Immature natural killer cell (primary cell): ENCODE measurements at regions not wholly inside any gene's neighbourhood (a gene's known extent, or its start where the extent isn't known, plus 50 kb on each side); places are given as distances from the start of the nearest gene placed in this dataset.

Experiments
- DNase-seq, 3 donors: peaks; one replicate each; pipeline ENCODE4 v3.0.0; 2022; ENCODE audit warnings: mixed read lengths in 1 of 3
- H3K27ac Mint-ChIP-seq, 6 donors: one replicate each; pipeline ENCODE4 v1.8.0; 2020; ENCODE audit warnings: mixed read lengths in 6 of 6, mild to moderate bottlenecking in 5 of 6, inconsistent platforms in 4 of 6, moderate library complexity in 3 of 6
- H3K27me3 Mint-ChIP-seq, 3 donors: one replicate each; pipeline ENCODE4 v1.8.0; 2020 to 2021; ENCODE audit warnings: low read depth in 3 of 3, mild to moderate bottlenecking in 3 of 3, mixed read lengths in 3 of 3, moderate library complexity in 3 of 3, inconsistent platforms in 1 of 3
- H3K36me3 Mint-ChIP-seq, 3 donors: one replicate each; pipeline ENCODE4 v1.8.0; 2020; ENCODE audit warnings: mixed read lengths in 3 of 3, inconsistent platforms in 2 of 3, mild to moderate bottlenecking in 2 of 3
- H3K4me1 Mint-ChIP-seq, 2 donors: one replicate each; pipeline ENCODE4 v1.8.0; 2020; ENCODE audit warnings: inconsistent platforms in 2 of 2, mild to moderate bottlenecking in 2 of 2, mixed read lengths in 2 of 2, moderate library complexity in 1 of 2
- H3K4me3 Mint-ChIP-seq, 5 donors: one replicate each; pipeline ENCODE4 v1.8.0; 2020; ENCODE audit warnings: mild to moderate bottlenecking in 5 of 5, mixed read lengths in 5 of 5, inconsistent platforms in 3 of 5, moderate library complexity in 3 of 5
- H3K9me3 Mint-ChIP-seq, 6 donors: one replicate each; pipeline ENCODE4 v1.8.0; 2020; ENCODE audit warnings: mild to moderate bottlenecking in 6 of 6, mixed read lengths in 6 of 6, inconsistent platforms in 4 of 6, moderate library complexity in 3 of 6

DNA sequence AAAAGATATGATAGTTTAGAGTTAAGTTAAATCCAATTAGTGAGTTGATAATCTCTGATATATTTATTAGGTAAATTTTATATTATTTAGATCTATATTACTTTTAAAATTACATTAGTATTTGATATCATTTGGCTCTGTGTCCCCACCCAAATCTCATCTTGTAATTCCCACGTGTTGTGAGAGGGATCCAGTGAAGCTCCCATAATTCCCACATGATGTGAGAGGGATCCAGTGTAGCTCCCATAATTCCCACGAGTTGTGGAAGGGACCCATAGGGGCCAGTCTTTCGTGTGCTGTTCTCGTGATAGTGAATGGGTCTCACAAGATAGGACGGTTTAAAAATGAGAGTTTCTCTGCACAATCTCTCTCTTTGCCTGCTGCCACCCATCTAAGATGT lies 1183.6 kb downstream of the NSUN3 start:
- no peak overlapping the region for H3K27ac Mint-ChIP-seq
- DNase-seq: no peak
- H3K4me1 Mint-ChIP-seq: no peaks in the 10 kb centered on the region
- no peaks in the 10 kb centered on the region for H3K27me3 Mint-ChIP-seq
- peaks cover 10 to 29% (median 14%) of the 10 kb centered on the region in 6 donors for H3K9me3 Mint-ChIP-seq
- H3K4me3 Mint-ChIP-seq: no peak overlapping the region
- H3K36me3 Mint-ChIP-seq: no peaks in the 10 kb centered on the region

DNA sequence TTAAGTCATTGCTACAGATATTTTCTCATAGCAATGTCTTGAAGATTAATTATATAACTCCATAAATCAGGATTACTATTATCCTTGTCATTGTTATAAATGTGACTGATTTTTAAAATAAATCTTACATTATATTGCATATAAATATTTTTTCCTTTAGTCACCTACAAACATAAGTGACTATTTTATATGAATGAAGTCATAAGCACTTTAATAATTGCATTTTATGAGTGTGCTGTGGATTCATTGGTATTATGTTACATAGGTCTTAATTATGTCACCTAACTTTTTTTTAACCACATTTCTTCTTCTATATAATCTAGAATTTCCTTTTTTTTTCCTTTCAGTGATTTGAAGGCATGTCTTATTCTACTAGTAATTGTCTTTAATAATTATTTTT lies 1191.2 kb downstream of the NSUN3 start:
- no peak overlapping the region for H3K4me3 Mint-ChIP-seq
- no peak for DNase-seq
- no peaks in the 10 kb centered on the region for H3K4me1 Mint-ChIP-seq
- H3K27ac Mint-ChIP-seq: no peak overlapping the region
- peaks cover 18 to 50% (median 38%) of the 10 kb centered on the region in 6 donors for H3K9me3 Mint-ChIP-seq
- peaks cover 0 to 4% (median 0%) of the 10 kb centered on the region in 3 donors for H3K36me3 Mint-ChIP-seq
- H3K27me3 Mint-ChIP-seq: no peaks in the 10 kb centered on the region

DNA sequence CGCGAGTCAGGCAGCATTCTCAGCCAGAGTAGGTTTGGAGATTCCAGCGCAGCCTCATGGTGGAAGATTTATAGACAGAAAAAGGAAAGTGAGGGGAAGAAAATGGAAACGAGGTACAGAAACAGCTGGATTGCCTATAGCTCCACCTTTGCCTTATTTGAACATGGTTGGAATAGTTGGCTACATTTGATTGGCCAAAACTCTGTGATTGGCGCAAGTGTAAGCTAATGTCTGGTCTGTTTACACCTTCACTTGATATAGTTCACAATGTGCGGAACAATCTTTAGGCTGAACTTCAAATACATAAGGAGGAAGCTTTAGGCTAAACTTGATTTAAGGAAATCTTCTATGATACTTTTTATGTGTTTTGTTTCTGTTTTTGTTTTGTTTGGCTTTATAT lies 1191.9 kb downstream of the NSUN3 start:
- Mint-ChIP-seq H3K36me3 (peaks cover 0 to 4% (median 0%) of the 10 kb centered on the region in 3 donors), H3K4me3 (no peak overlapping the region), H3K4me1 (no peaks in the 10 kb centered on the region), H3K27ac (no peak overlapping the region), H3K27me3 (no peaks in the 10 kb centered on the region), H3K9me3 (peaks cover 19 to 55% (median 40%) of the 10 kb centered on the region in 6 donors)
- no peak for DNase-seq

DNA sequence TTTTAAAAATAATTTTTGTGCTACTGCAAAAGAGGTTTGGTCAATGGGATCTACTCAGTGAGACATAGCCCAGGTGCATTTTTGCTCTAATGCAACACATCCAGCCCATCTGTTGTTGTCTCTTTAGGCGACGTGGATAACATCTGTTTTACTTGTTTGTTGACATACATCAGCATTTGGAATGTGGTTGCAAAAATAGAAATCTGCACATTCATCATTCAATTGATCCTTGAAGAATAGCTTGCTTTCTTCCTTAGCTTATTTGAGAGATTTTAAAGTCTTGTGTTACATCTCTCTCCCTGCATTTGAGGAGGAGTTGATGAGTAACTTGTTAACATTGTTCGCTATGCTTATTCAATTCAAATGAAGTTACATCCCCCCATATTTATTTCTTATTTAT lies 1202.3 kb downstream of the NSUN3 start:
- DNase-seq: no peak

DNA sequence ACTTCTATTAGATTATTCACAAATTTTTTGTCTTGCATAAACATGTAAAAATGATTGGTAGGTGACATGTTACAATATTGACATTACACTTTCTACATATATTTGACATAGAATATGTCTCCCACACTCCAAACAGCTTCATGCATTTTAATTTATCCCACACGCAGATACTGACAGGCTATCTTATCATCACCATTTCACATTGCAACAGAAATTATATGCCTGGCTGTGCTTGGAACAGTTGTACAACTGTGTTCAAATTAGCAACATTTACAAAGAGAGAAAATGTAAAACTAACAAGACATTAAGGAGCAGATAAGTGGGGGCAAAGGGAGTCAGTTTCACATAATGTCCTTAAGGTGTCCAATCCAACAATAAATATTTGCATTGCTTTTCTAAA lies 1208.5 kb downstream of the NSUN3 start:
- Mint-ChIP-seq H3K4me1 (no peaks in the 10 kb centered on the region), H3K4me3 (no peak overlapping the region), H3K36me3 (no peaks in the 10 kb centered on the region), H3K27me3 (no peaks in the 10 kb centered on the region), H3K9me3 (peaks cover 9 to 37% (median 22%) of the 10 kb centered on the region in 6 donors), H3K27ac (no peak overlapping the region)
- DNase-seq: no peak

More for the DNA sequence above, 1202.3 kb downstream of the NSUN3 start:
- Mint-ChIP-seq H3K36me3 (no peaks in the 10 kb centered on the region), H3K4me3 (no peak overlapping the region), H3K9me3 (peaks cover 11 to 38% (median 25%) of the 10 kb centered on the region in 6 donors), H3K4me1 (no peaks in the 10 kb centered on the region), H3K27ac (no peak overlapping the region), H3K27me3 (no peaks in the 10 kb centered on the region)

DNA sequence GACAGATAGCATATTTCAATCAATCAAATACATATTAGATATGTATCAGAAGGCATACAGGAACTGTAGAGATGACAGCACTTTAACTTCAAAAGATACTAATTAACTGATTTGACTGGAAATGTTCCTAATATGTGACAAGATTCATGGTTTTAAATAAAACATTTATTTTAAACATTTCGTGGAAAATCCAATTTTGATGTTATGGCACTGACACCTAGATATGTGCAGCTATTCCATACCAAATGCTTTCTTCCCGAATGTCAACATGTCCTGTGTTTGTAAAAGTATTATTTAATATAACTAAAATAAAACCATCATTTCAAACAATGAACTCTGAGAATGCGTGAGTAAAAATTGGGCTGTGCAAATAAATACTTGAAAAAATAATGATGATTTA lies 1209.3 kb downstream of the NSUN3 start:
- Mint-ChIP-seq H3K4me3 (no peak overlapping the region), H3K4me1 (no peaks in the 10 kb centered on the region), H3K9me3 (peaks cover 9 to 36% (median 22%) of the 10 kb centered on the region in 6 donors), H3K27me3 (no peaks in the 10 kb centered on the region), H3K36me3 (no peaks in the 10 kb centered on the region), H3K27ac (no peak overlapping the region)
- no peak for DNase-seq

DNA sequence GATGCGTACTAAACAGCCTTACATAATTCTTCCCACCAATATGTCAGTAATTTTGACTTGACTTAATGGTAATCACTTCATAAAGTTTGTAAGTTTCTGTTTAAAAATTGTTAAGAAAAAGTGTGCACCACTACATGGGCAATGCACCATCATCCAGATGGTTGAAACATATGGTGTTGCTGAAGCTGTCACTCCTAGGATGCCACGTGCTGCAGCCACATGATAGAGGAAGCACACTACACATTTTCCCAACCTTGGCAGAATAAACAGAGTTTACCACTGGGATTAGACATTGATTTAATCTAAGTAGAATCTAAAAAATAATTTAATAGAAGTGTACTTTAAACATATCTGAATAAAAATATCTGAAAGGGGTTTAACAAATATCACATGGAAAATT lies 1209.9 kb downstream of the NSUN3 start:
- Mint-ChIP-seq H3K9me3 (peaks cover 9 to 37% (median 24%) of the 10 kb centered on the region in 6 donors), H3K27me3 (no peaks in the 10 kb centered on the region), H3K36me3 (no peaks in the 10 kb centered on the region), H3K4me3 (no peak overlapping the region), H3K4me1 (no peaks in the 10 kb centered on the region), H3K27ac (no peak overlapping the region)
- DNase-seq: no peak

DNA sequence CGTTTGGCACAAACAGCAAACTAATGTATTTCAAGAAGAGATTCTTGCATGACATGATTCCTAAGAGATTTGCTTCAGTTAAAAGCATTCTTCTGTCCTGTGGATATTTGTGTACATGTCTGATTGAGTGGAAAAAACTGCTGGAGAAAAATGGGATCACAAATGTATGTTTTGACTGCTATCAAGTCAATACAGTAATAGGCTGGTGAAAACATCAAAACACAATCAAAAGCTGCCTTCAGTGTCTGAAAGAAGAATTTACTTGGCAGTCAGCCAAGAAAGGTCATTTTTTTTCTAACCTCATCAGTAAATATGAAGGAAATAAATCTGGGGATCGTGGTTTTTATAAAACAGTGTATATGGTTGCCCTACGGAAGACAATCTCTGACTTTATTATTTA lies 1214.8 kb downstream of the NSUN3 start:
- no peak for DNase-seq
- Mint-ChIP-seq H3K4me1 (no peaks in the 10 kb centered on the region), H3K36me3 (no peaks in the 10 kb centered on the region), H3K4me3 (no peak overlapping the region), H3K27ac (no peak overlapping the region), H3K9me3 (peaks cover 6 to 30% (median 14%) of the 10 kb centered on the region in 6 donors), H3K27me3 (no peaks in the 10 kb centered on the region)

DNA sequence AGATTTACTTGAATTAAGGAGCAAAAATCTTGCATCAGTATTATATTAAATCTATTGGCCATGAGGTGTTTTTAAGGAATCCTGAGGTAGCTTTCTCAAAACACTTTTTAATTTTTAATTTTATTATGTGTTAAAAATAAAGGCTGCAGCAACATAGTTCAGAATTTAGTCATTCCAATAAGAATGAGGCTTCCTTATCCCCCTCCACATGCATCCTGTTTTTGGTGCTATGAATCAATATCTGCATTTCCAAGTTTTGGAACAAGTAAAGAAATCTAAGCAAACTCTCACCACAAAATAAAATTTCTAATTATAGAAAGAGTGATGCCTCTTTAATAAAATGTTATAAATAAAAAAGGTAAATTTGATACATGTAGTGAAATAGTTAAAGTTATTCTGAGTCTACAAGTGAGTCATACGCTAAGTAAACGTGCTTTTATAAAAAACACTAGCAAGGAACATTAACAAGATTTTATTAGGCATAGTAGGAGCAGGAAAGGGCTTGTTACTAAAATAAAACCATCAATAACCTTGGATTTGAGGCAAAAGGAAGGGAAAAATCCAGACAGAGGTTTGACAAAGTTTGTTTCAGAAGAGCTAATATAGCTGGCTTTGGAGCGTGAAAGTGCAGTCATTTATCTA lies 1218.0 kb downstream of the NSUN3 start:
- Mint-ChIP-seq H3K27me3 (no peaks in the 10 kb centered on the region), H3K27ac (no peak overlapping the region), H3K4me1 (no peaks in the 10 kb centered on the region), H3K36me3 (no peaks in the 10 kb centered on the region), H3K9me3 (peaks cover 5 to 15% (median 10%) of the 10 kb centered on the region in 6 donors), H3K4me3 (no peak overlapping the region)
- DNase-seq: no peak

DNA sequence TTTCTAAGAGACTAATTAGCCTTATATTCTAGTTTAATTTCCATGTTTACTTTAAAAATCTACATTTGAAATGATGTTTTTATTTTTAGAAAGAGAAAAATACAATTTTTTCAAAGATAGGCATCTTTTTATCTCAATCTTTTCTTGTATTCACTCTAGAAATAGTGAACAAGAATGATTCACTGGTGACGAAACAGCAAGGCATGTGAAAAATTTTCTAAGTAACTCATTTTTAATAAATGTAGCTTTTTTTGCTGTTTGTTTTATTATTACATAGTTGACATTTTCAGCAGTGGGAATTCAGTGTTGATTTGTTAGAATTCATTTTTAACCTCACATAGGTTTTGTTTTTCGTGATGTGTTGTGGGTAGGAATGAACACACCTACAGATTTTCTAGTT lies 1226.4 kb downstream of the NSUN3 start:
- no peak overlapping the region for H3K4me3 Mint-ChIP-seq
- no peak overlapping the region for H3K27ac Mint-ChIP-seq
- DNase-seq: no peak
- H3K9me3 Mint-ChIP-seq: peaks cover 13 to 36% (median 27%) of the 10 kb centered on the region in 6 donors
- H3K36me3 Mint-ChIP-seq: peaks cover 0 to 3% (median 0%) of the 10 kb centered on the region in 3 donors
- H3K27me3 Mint-ChIP-seq: peaks cover 0 to 2% (median 0%) of the 10 kb centered on the region in 3 donors
- no peaks in the 10 kb centered on the region for H3K4me1 Mint-ChIP-seq

DNA sequence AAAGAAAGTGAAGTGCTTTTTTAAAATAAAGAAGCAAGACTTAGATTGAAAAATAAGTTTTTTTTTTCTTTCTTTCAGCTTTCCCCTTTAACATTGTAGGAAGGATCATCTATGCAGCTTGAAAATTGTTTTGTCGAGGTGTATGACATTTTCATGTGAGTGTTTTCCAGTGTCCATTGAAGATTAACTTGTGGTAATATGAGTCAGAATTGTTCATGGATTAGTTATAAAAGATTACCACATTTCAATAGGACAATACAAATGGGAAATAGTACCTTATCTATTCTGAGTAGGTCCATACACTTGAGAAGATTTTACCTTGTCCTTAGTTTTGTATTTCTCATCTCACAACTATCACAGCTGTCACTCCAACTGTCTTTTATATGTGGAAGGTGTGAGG lies 1234.7 kb downstream of the NSUN3 start:
- peaks cover 4 to 45% (median 16%) of the 10 kb centered on the region in 6 donors for H3K9me3 Mint-ChIP-seq
- no peaks in the 10 kb centered on the region for H3K36me3 Mint-ChIP-seq
- no peaks in the 10 kb centered on the region for H3K4me1 Mint-ChIP-seq
- H3K27me3 Mint-ChIP-seq: no peaks in the 10 kb centered on the region
- DNase-seq: no peak
- no peak overlapping the region for H3K4me3 Mint-ChIP-seq
- H3K27ac Mint-ChIP-seq: no peak overlapping the region

DNA sequence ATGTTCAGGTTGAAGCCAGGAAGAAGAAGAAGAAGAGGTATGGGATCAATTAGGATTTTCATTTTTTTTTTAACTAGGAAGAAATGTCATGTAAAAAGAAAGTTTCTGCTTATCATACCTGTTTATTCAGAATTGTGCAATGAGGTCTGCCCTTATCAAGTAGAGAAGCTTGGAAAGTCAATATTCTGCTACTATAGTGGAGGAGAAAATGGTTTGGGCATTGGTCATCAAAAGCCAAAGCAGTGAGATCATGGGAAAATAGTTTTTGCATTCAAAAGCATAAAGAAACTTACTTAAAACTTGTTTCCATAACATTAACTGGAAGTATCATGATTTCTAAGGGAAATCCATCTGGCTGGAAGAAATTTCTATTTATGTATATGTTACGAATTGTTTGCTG lies 1239.2 kb downstream of the NSUN3 start:
- H3K9me3 Mint-ChIP-seq: peaks cover 6 to 57% (median 22%) of the 10 kb centered on the region in 6 donors
- H3K4me1 Mint-ChIP-seq: no peaks in the 10 kb centered on the region
- no peaks in the 10 kb centered on the region for H3K27me3 Mint-ChIP-seq
- H3K36me3 Mint-ChIP-seq: no peaks in the 10 kb centered on the region
- DNase-seq: no peak
- H3K4me3 Mint-ChIP-seq: no peak overlapping the region
- no peak overlapping the region for H3K27ac Mint-ChIP-seq

DNA sequence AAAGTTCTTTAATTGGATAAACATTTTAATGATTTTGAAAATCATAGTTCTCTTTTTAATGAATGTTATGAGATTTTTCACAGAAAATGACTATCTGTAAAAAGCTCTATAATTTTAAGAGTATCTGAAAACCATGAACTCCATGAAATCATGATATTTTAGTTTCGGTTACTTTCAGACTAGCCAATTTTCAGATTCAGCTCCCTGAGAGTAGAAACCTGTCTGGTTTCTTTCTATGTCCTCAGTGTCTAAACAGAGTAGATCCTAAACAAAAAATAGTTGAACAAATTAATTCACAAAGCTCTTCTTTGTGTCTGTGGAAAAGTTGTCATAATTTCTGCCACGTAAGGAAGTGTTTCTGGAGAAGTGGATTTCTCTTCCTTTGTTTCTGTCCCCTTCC lies 1247.7 kb downstream of the NSUN3 start:
- no peaks in the 10 kb centered on the region for H3K27me3 Mint-ChIP-seq
- H3K9me3 Mint-ChIP-seq: peaks cover 16 to 52% (median 31%) of the 10 kb centered on the region in 6 donors
- no peak overlapping the region for H3K4me3 Mint-ChIP-seq
- no peaks in the 10 kb centered on the region for H3K36me3 Mint-ChIP-seq
- DNase-seq: no peak
- H3K4me1 Mint-ChIP-seq: no peaks in the 10 kb centered on the region
- H3K27ac Mint-ChIP-seq: no peak overlapping the region

DNA sequence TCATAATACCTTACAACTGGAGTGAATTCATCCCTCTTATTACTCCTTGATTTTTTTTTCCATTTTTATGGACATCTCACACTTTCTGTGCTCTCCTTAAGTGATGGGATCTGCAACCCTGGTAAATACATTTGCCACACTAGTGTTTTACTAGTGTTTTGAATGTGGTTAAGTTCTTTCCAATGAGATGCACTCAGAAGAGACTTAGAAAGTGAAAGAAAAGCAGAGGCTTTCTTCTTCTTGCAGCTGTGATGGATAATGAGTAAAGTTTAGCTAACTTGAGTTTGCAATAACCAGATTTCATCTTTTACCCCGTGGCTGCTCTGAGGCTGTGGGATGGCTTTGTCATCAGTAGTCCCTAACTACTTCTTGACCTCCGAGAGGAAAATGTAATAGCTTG lies 1248.4 kb downstream of the NSUN3 start:
- no peak overlapping the region for H3K4me3 Mint-ChIP-seq
- peaks cover 18 to 52% (median 32%) of the 10 kb centered on the region in 6 donors for H3K9me3 Mint-ChIP-seq
- DNase-seq: no peak
- H3K4me1 Mint-ChIP-seq: no peaks in the 10 kb centered on the region
- no peaks in the 10 kb centered on the region for H3K27me3 Mint-ChIP-seq
- no peaks in the 10 kb centered on the region for H3K36me3 Mint-ChIP-seq
- no peak overlapping the region for H3K27ac Mint-ChIP-seq

DNA sequence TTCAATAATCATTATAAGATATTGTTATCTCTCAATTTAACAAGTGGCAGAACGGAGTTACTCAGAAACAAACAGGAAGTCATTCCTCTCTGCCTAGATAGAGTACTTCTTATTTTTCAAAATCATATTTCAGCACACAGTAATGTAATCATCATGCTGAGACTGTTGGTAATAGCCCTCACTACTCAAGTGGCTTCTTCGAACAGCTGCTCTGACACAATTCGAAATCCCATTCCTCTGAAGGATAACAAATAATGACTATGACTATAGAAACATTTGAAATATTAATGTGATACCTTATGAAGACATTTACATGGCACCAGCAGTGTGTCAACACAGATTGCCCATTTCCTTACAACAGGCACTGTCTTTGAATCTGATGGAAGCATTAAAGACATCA lies 1249.8 kb downstream of the NSUN3 start:
- Mint-ChIP-seq H3K4me1 (no peaks in the 10 kb centered on the region), H3K36me3 (no peaks in the 10 kb centered on the region), H3K27me3 (no peaks in the 10 kb centered on the region), H3K9me3 (peaks cover 16 to 51% (median 29%) of the 10 kb centered on the region in 6 donors), H3K4me3 (no peak overlapping the region), H3K27ac (no peak overlapping the region)
- DNase-seq: no peak
